ENCODE measurements at regions not wholly inside any gene's neighbourhood (a gene's known extent, or its start where the extent isn't known, plus 50 kb on each side); places are given as distances from the start of the nearest gene placed in this dataset.

GRCh38 chr2:204154863-204155262, 218.3 kb downstream of the ICOS start (continued):
- no peak for TF ChIP-seq TCF7L2 (IDR thresholded peaks at IDR 0.05; ENCODE audit: borderline replicate concordance, extremely low read depth, insufficient read depth, insufficient read length)

DNA sequence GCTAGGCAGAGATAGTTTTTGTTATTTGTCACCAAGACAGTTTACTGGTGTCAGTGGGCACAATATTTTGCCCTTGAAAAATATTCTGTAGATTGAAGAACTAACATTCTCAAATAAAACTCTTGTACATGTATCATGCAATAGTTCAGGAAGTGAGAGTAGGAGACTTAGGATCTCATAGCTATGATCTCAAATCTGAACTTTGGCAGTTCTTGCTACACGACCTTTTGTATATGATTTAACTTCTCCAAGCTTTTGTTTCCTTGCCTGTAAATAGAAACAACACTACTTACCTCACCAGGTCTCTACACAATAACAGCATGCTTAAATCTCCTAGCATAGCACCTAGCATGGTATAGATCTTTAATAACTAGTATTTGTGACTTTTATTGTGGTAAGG, 219.9 kb downstream of the ICOS start:
- BruUV-seq (replicated peaks) = no TSS peak
- TF ChIP-seq RAD21 (IDR thresholded peaks at IDR 0.05; ENCODE audit: low read depth) (no peak), EZH2 (IDR thresholded peaks at IDR 0.05) (no peak), JUND (IDR thresholded peaks at IDR 0.05) (no peak), SIN3A (IDR thresholded peaks at IDR 0.05; ENCODE audit: low read depth) (no peak), CEBPB (IDR thresholded peaks at IDR 0.05; ENCODE audit: low read depth) (no peak), ZBTB33 (IDR thresholded peaks at IDR 0.05; ENCODE audit: extremely low read depth, insufficient replicate concordance, low read length) (no peak), ATF3 (IDR thresholded peaks at IDR 0.05) (no peak), CBX3 (IDR thresholded peaks at IDR 0.05; ENCODE audit: low read depth) (no peak), EZH2phosphoT487 (IDR thresholded peaks at IDR 0.05; ENCODE audit: borderline replicate concordance) (no peak), ZFX (IDR thresholded peaks at IDR 0.05) (no peak), ZNF274 (IDR thresholded peaks at IDR 0.05; ENCODE audit: low read depth, low read length) (no peak), TCF7L2 (IDR thresholded peaks at IDR 0.05; ENCODE audit: borderline replicate concordance, extremely low read depth, insufficient read depth, insufficient read length) (no peak), YY1 (IDR thresholded peaks at IDR 0.05; ENCODE audit: extremely low read depth, insufficient replicate concordance, low read depth, low read length) (no peak)
- TF ChIP-seq, protein P1, sequence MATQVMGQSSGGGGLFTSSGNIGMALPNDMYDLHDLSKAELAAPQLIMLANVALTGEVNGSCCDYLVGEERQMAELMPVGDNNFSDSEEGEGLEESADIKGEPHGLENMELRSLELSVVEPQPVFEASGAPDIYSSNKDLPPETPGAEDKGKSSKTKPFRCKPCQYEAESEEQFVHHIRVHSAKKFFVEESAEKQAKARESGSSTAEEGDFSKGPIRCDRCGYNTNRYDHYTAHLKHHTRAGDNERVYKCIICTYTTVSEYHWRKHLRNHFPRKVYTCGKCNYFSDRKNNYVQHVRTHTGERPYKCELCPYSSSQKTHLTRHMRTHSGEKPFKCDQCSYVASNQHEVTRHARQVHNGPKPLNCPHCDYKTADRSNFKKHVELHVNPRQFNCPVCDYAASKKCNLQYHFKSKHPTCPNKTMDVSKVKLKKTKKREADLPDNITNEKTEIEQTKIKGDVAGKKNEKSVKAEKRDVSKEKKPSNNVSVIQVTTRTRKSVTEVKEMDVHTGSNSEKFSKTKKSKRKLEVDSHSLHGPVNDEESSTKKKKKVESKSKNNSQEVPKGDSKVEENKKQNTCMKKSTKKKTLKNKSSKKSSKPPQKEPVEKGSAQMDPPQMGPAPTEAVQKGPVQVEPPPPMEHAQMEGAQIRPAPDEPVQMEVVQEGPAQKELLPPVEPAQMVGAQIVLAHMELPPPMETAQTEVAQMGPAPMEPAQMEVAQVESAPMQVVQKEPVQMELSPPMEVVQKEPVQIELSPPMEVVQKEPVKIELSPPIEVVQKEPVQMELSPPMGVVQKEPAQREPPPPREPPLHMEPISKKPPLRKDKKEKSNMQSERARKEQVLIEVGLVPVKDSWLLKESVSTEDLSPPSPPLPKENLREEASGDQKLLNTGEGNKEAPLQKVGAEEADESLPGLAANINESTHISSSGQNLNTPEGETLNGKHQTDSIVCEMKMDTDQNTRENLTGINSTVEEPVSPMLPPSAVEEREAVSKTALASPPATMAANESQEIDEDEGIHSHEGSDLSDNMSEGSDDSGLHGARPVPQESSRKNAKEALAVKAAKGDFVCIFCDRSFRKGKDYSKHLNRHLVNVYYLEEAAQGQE (IDR thresholded peaks at IDR 0.05; ENCODE audit: low read depth) = no peak
- TF ChIP-seq, protein P2, sequence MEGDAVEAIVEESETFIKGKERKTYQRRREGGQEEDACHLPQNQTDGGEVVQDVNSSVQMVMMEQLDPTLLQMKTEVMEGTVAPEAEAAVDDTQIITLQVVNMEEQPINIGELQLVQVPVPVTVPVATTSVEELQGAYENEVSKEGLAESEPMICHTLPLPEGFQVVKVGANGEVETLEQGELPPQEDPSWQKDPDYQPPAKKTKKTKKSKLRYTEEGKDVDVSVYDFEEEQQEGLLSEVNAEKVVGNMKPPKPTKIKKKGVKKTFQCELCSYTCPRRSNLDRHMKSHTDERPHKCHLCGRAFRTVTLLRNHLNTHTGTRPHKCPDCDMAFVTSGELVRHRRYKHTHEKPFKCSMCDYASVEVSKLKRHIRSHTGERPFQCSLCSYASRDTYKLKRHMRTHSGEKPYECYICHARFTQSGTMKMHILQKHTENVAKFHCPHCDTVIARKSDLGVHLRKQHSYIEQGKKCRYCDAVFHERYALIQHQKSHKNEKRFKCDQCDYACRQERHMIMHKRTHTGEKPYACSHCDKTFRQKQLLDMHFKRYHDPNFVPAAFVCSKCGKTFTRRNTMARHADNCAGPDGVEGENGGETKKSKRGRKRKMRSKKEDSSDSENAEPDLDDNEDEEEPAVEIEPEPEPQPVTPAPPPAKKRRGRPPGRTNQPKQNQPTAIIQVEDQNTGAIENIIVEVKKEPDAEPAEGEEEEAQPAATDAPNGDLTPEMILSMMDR (IDR thresholded peaks at IDR 0.05 in 2 of 3, conservative IDR thresholded peaks at IDR 0.05 in 1 of 3; ENCODE audit: borderline replicate concordance in 1 of 3, insufficient read depth in 1 of 3, low read depth in 2 of 3, low read length in 2 of 3) = no peak
- RAD21 ChIA-PET (ENCODE audit: low non-redundant PET in 1 of 2, low total read pairs in 2 of 2, uncharacterized antibody in 2 of 2, unreplicated experiment in 2 of 2) = no interaction called here
- Histone ChIP-seq H4K20me1 (ENCODE audit: insufficient read depth) (no peaks in the 10 kb centered on the region), H3K4me3 (replicated peaks in 1 of 2; ENCODE audit: low read depth in 1 of 2, low read length in 2 of 2) (no peak overlapping the region), H3K4me2 (ENCODE audit: low read length) (no peak overlapping the region), H2AFZ (ENCODE audit: low read depth, low read length, poor library complexity, severe bottlenecking) (no peak overlapping the region), H3K36me3 (ENCODE audit: control insufficient read depth in 1 of 2, insufficient read depth in 2 of 2, low read length in 2 of 2) (no peaks in the 10 kb centered on the region), H3K9me3 (ENCODE audit: control insufficient read depth in 1 of 2, insufficient read depth in 1 of 2, low read depth in 1 of 2, low read length in 2 of 2) (no peaks in the 10 kb centered on the region), H3K9ac (ENCODE audit: low read length) (no peak overlapping the region), H3K4me1 (ENCODE audit: control insufficient read depth in 1 of 2, insufficient read depth in 2 of 2, low read length in 2 of 2) (no peaks in the 10 kb centered on the region), H3K27ac (ENCODE audit: low read depth, low read length) (no peak overlapping the region), H3K9me2 (ENCODE audit: insufficient read depth) (no peaks in the 10 kb centered on the region), H3K27me3 (ENCODE audit: insufficient read depth, low read length) (no peaks in the 10 kb centered on the region), H3K79me2 (ENCODE audit: insufficient read depth, low read length) (no peaks in the 10 kb centered on the region)
- CTCF ChIA-PET = no interaction called here
- intact Hi-C loops (cut with micrococcal nuclease) = no loop called here
- ATAC-seq (no peak), DNase-seq (ENCODE audit: low read depth, low spot score) (no peak)
- POLR2A ChIA-PET = no interaction called here
